Naive thymus-derived CD4-positive, alpha-beta T cell (primary cell): ENCODE measurements at regions not wholly inside any gene's neighbourhood (a gene's known extent, or its start where the extent isn't known, plus 50 kb on each side); places are given as distances from the start of the nearest gene placed in this dataset.
"Not testable (repeated sequence)": the region's sequence is repeated elsewhere in the genome, so short reads cannot be mapped to it uniquely, and the experiment has no call there.

Experiments
- ATAC-seq: fragments of 150-1000 bp; cut with Tn5 transposase; 2 replicates; pipeline ENCODE4 v1.10.0; 2021; ENCODE audit warnings: mild to moderate bottlenecking, moderate library complexity
- CTCF ChIA-PET: fragments of 350-600 bp; sonication (Branson Sonifier 250); formaldehyde crosslinking; loops from one replicate; lab custom pipeline; 2021; ENCODE audit warnings: antibody characterized with exemption; lab: Charles Lee
- POLR2A ChIA-PET: fragments of 350-600 bp; sonication (Branson Sonifier 250); formaldehyde crosslinking; loops from one replicate; lab custom pipeline; 2021; ENCODE audit warnings: antibody characterized with exemption, inconsistent platforms; lab: Charles Lee
- DNase-seq, 9 donors: peaks; one replicate each; pipeline versions ENCODE4 v3.0.0 to v3.0.0-alpha.2; 2020 to 2022; ENCODE audit warnings: mixed read lengths in 1 of 9
- H3K27ac ChIP-seq: one replicate; pipeline ENCODE4 v1.7.0; 2013; ENCODE audit warnings: mild to moderate bottlenecking, low read depth, low read length, moderate library complexity
- H3K27me3 ChIP-seq, 2 donors: one replicate each; pipeline ENCODE4 v1.7.0; 2013; ENCODE audit warnings: low read length in 2 of 2, mild to moderate bottlenecking in 2 of 2, moderate library complexity in 2 of 2; ENCODE audit not compliant: control insufficient read depth in 2 of 2, insufficient read depth in 2 of 2
- H3K36me3 ChIP-seq, 3 experiments: 1 replicate in 2 of 3; 2 replicates in 1 of 3; pipeline ENCODE4 v1.7.0; 2013; ENCODE audit warnings: low read length in 3 of 3, mild to moderate bottlenecking in 3 of 3, moderate library complexity in 1 of 3; ENCODE audit not compliant: insufficient read depth in 3 of 3, control insufficient read depth in 2 of 3
- H3K4me1 ChIP-seq, 2 donors: one replicate each; pipeline ENCODE4 v1.7.0; 2013; ENCODE audit warnings: low read length in 2 of 2, mild to moderate bottlenecking in 2 of 2, moderate library complexity in 1 of 2; ENCODE audit not compliant: control insufficient read depth in 2 of 2, insufficient read depth in 2 of 2
- H3K4me3 ChIP-seq: 2 replicates; pipeline ENCODE4 v1.7.0; 2013; ENCODE audit warnings: mild to moderate bottlenecking, low read length
- H3K9me3 ChIP-seq, 3 experiments: 1 replicate in 2 of 3; 2 replicates in 1 of 3; pipeline ENCODE4 v1.7.0; 2013; ENCODE audit warnings: low read length in 3 of 3; ENCODE audit not compliant: control insufficient read depth in 2 of 3
- H3K27ac Mint-ChIP-seq, 9 donors: one replicate each; pipeline ENCODE4 v1.8.0; 2020 to 2022; ENCODE audit warnings: mixed read lengths in 9 of 9, mild to moderate bottlenecking in 8 of 9, moderate library complexity in 5 of 9, inconsistent platforms in 2 of 9
- H3K27me3 Mint-ChIP-seq, 5 donors: one replicate each; pipeline ENCODE4 v1.8.0; 2021 to 2022; ENCODE audit warnings: mixed read lengths in 5 of 5, mild to moderate bottlenecking in 1 of 5
- H3K36me3 Mint-ChIP-seq, 5 donors: one replicate each; pipeline ENCODE4 v1.8.0; 2020 to 2022; ENCODE audit warnings: mixed read lengths in 5 of 5, mild to moderate bottlenecking in 3 of 5, inconsistent platforms in 1 of 5
- H3K4me1 Mint-ChIP-seq, 7 donors: one replicate each; pipeline ENCODE4 v1.8.0; 2020 to 2022; ENCODE audit warnings: mixed read lengths in 7 of 7, mild to moderate bottlenecking in 3 of 7, inconsistent platforms in 1 of 7
- H3K4me3 Mint-ChIP-seq, 10 donors: one replicate each; pipeline ENCODE4 v1.8.0; 2020 to 2022; ENCODE audit warnings: mild to moderate bottlenecking in 10 of 10, mixed read lengths in 10 of 10, moderate library complexity in 6 of 10, inconsistent platforms in 2 of 10
- H3K9me3 Mint-ChIP-seq, 11 donors: one replicate each; pipeline ENCODE4 v1.8.0; 2020 to 2022; ENCODE audit warnings: mixed read lengths in 11 of 11, mild to moderate bottlenecking in 4 of 11, inconsistent platforms in 1 of 11, moderate library complexity in 1 of 11
- intact Hi-C, 2 donors: fragments of 100-400 bp; cut with micrococcal nuclease; formaldehyde crosslinking; loops; one replicate each; pipeline ENCODE4 v1.15.1; 2023

GRCh38 chrX:148080593-148080992, 99.5 kb downstream of the FMR1NB start:
- no peaks in the 10 kb centered on the region for H3K9me3 Mint-ChIP-seq
- intact Hi-C loops = no loop called here

DNA sequence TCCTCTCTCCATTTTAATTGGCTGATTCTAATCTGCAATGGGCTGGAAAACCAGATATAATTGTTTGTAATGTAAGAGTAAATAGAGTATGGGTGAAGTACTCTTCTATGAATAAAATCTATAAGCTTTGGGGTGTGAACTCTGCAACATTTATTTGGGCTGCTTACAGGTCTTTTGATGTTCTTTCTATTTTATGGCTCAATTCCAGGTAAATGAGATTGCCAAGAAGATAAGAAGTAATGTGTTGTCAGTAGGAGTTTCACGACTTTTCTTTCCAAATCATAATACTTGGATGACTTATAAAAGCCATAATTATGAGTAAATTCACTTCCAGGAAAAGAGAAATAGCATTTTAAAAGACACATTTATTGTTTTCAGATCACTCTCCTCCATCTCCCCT, 103.5 kb downstream of the FMR1NB start:
- H3K27me3 ChIP-seq = no peaks in the 10 kb centered on the region
- no peak overlapping the region for H3K4me3 Mint-ChIP-seq
- no peaks in the 10 kb centered on the region for H3K27me3 Mint-ChIP-seq
- intact Hi-C loops = no loop called here
- H3K27ac Mint-ChIP-seq = no peak overlapping the region
- no peaks in the 10 kb centered on the region for H3K9me3 Mint-ChIP-seq
- DNase-seq = no peak
- no peaks in the 10 kb centered on the region for H3K36me3 ChIP-seq
- H3K9me3 ChIP-seq = no peaks in the 10 kb centered on the region
- CTCF ChIA-PET = no interaction called here
- ATAC-seq = no peak
- no peak overlapping the region for H3K27ac ChIP-seq
- POLR2A ChIA-PET = no interaction called here
- peaks cover 0 to 5% (median 0%) of the 10 kb centered on the region in 7 donors for H3K4me1 Mint-ChIP-seq
- H3K4me1 ChIP-seq = no peaks in the 10 kb centered on the region
- H3K36me3 Mint-ChIP-seq = no peaks in the 10 kb centered on the region
- H3K4me3 ChIP-seq = no peak overlapping the region

More at GRCh38 chrX:148080593-148080992, 99.5 kb downstream of the FMR1NB start:
- no peaks in the 10 kb centered on the region for H3K36me3 Mint-ChIP-seq
- H3K36me3 ChIP-seq = no peaks in the 10 kb centered on the region
- no peaks in the 10 kb centered on the region for H3K4me1 ChIP-seq
- DNase-seq (no peak), ATAC-seq (no peak)
- no peak overlapping the region for H3K4me3 ChIP-seq
- CTCF ChIA-PET = no interaction called here
- no peak overlapping the region for H3K27ac ChIP-seq
- no peaks in the 10 kb centered on the region for H3K9me3 ChIP-seq
- H3K27me3 ChIP-seq = no peaks in the 10 kb centered on the region
- no peak overlapping the region for H3K27ac Mint-ChIP-seq
- POLR2A ChIA-PET = no interaction called here
- H3K27me3 Mint-ChIP-seq = no peaks in the 10 kb centered on the region
- H3K4me1 Mint-ChIP-seq = peaks cover 0 to 5% (median 0%) of the 10 kb centered on the region in 7 donors
- no peak overlapping the region for H3K4me3 Mint-ChIP-seq

GRCh38 chrX:148120151-148120550, 139.0 kb downstream of the FMR1NB start:
- Mint-ChIP-seq H3K4me3 (no peak overlapping the region), H3K27me3 (peaks cover 0 to 5% (median 0%) of the 10 kb centered on the region in 5 donors), H3K4me1 (no peaks in the 10 kb centered on the region), H3K36me3 (no peaks in the 10 kb centered on the region), H3K27ac (no peak overlapping the region), H3K9me3 (peaks cover 0 to 17% (median 0%) of the 10 kb centered on the region in 11 donors)
- Histone ChIP-seq H3K27ac (no peak overlapping the region), H3K4me1 (no peaks in the 10 kb centered on the region), H3K4me3 (no peak overlapping the region), H3K36me3 (no peaks in the 10 kb centered on the region), H3K9me3 (no peaks in the 10 kb centered on the region), H3K27me3 (no peaks in the 10 kb centered on the region)
- ChIA-PET POLR2A (no interaction called here), CTCF (no interaction called here)
- DNase-seq (no peak), ATAC-seq (no peak)
- intact Hi-C loops = no loop called here

DNA sequence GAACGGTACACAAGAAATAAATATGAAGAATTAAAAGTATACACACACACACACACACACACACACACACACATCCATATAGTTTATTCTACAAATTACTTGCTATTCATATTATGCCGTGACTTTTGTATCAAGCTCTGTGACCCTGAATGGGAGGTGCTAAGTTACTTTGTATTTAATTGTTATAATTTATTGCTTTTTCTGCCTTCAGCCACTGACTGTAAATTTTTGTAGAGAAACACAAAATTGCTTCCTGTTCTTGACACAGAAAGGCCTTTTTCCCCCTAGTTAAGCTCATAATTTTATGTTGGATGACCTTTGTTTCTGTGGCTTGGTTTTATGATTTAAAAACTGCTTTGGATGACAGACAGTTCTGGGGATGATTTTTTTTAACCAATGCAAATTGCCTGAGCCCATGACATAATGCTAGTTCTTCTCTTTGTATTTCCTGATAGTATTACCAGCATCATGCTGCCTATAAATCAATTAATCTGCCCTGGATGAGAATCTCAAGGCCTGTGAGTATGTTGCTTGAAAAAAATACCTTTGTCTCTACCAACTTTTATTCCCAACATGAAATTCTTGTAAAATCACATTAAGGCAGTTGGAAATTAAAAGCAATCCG, 140.0 kb downstream of the FMR1NB start:
- H3K36me3 Mint-ChIP-seq = no peaks in the 10 kb centered on the region
- no peaks in the 10 kb centered on the region for H3K36me3 ChIP-seq
- H3K4me1 Mint-ChIP-seq = no peaks in the 10 kb centered on the region
- no peaks in the 10 kb centered on the region for H3K9me3 ChIP-seq
- H3K4me3 ChIP-seq = no peak overlapping the region
- ChIA-PET POLR2A (interaction anchor here (0.6 kb wide), 1 partner anchor 52 kb away, joined by 3 read pairs; no protein-coding TSS in a partner anchor), CTCF (interaction anchor here (0.6 kb wide), 1 partner anchor 886 kb away, joined by 3 read pairs; no protein-coding TSS in a partner anchor)
- H3K27me3 ChIP-seq = no peaks in the 10 kb centered on the region
- H3K4me1 ChIP-seq = no peaks in the 10 kb centered on the region
- peaks cover 0 to 17% (median 0%) of the 10 kb centered on the region in 11 donors for H3K9me3 Mint-ChIP-seq
- no peak for DNase-seq
- no peak for ATAC-seq
- intact Hi-C loops = no loop called here
- no peak overlapping the region for H3K27ac Mint-ChIP-seq
- no peak overlapping the region for H3K4me3 Mint-ChIP-seq
- peaks cover 0 to under 1% (median 0%) of the 10 kb centered on the region in 5 donors for H3K27me3 Mint-ChIP-seq
- no peak overlapping the region for H3K27ac ChIP-seq

GRCh38 chrX:148128872-148129505, 147.9 kb downstream of the FMR1NB start:
- intact Hi-C loops, H3K9me3 Mint-ChIP-seq, H3K4me1 ChIP-seq, H3K27me3 Mint-ChIP-seq, H3K4me3 ChIP-seq, H3K9me3 ChIP-seq, H3K36me3 ChIP-seq, H3K27me3 ChIP-seq, POLR2A ChIA-PET, H3K36me3 Mint-ChIP-seq, H3K27ac ChIP-seq, ATAC-seq, CTCF ChIA-PET, H3K4me1 Mint-ChIP-seq: not testable (repeated sequence)
- Mint-ChIP-seq H3K27ac (peak overlapping the region in 1 of 9 donors; percentile 72), H3K4me3 (peak overlapping the region in 3 of 10 donors; percentile 13 to 48 (median 18))
- DNase-seq = peak in 1 of 9 donors; percentile 3

- Histone ChIP-seq H3K4me1 (no peaks in the 10 kb centered on the region), H3K27ac (no peak overlapping the region), H3K4me3 (no peak overlapping the region), H3K27me3 (no peaks in the 10 kb centered on the region), H3K9me3 (no peaks in the 10 kb centered on the region), H3K36me3 (no peaks in the 10 kb centered on the region)
- Mint-ChIP-seq H3K4me1 (peaks cover 0 to 5% (median 0%) of the 10 kb centered on the region in 7 donors), H3K36me3 (no peaks in the 10 kb centered on the region), H3K9me3 (no peaks in the 10 kb centered on the region), H3K4me3 (no peak overlapping the region), H3K27ac (peak overlapping the region in 1 of 9 donors; percentile 23), H3K27me3 (no peaks in the 10 kb centered on the region)
- ATAC-seq = no peak
- ChIA-PET POLR2A (no interaction called here), CTCF (interaction anchor here (1.1 to 2.6 kb wide), 2 partner anchors 30 to 1154 kb away, joined by 3 to 13 read pairs; no protein-coding TSS in a partner anchor)
- DNase-seq = peak in 5 of 9 donors; percentile 12 to 47 (median 38)
- intact Hi-C loops = loop anchor here (1.0 to 10.0 kb wide), 4 partner anchors 362 to 1154 kb away; no protein-coding TSS in a partner anchor
These were observed 152.1 kb downstream of the FMR1NB start for GRCh38 chrX:148133105-148133725.
